HepG2 (cell line): ENCODE measurements at regions not wholly inside any gene's neighbourhood (a gene's known extent, or its start where the extent isn't known, plus 50 kb on each side); places are given as distances from the start of the nearest gene placed in this dataset.

Experiments
- BCL3 ChIP-seq: sonication (generic); formaldehyde crosslinking; IDR thresholded peaks from 2 replicates; pipeline ENCODE4 v1.5.1; 2020; ENCODE audit warnings: mild to moderate bottlenecking, missing genetic modification reagents, moderate library complexity
- POLR2A ChIP-seq, 2 experiments: IDR thresholded peaks; 2 replicates each; pipeline ENCODE4 v1.6.1; 2011; ENCODE audit warnings: low read depth in 2 of 2, low read length in 2 of 2, mild to moderate bottlenecking in 1 of 2, moderate library complexity in 1 of 2; ENCODE audit not compliant: insufficient read depth in 1 of 2
- SUZ12 ChIP-seq: fragments of 150-350 bp; IDR thresholded peaks from 2 replicates; pipeline ENCODE4 v1.6.1; 2014; ENCODE audit warnings: low read depth, low read length
- TP53 ChIP-seq: sonication (generic); formaldehyde crosslinking; conservative IDR thresholded peaks from 2 replicates; pipeline ENCODE4 v1.4.0; 2020; ENCODE audit warnings: missing genetic modification reagents
- TRIM24 ChIP-seq: sonication (generic); formaldehyde crosslinking; IDR thresholded peaks from 2 replicates; pipeline ENCODE4 v1.8.0; 2022; ENCODE audit warnings: mild to moderate bottlenecking, missing genetic modification reagents

GRCh38 chr18:25896178-25896780 is 194.1 kb downstream of the SS18 start:
- TF ChIP-seq BCL3 (CRISPR knock-in tag): no peak
- TF ChIP-seq POLR2A (IDR thresholded peaks at IDR 0.05; ENCODE audit: insufficient read depth in 1 of 2, low read depth in 2 of 2, low read length in 2 of 2): no peak
- no peak for TF ChIP-seq TRIM24 (CRISPR knock-in tag)
- TF ChIP-seq TP53 (CRISPR knock-in tag): no peak
- no peak for TF ChIP-seq SUZ12
